SIG-M5 treated with dmso at 0.1 percent for 504 hours (cell line): ENCODE measurements at regions not wholly inside any gene's neighbourhood (a gene's known extent, or its start where the extent isn't known, plus 50 kb on each side); places are given as distances from the start of the nearest gene placed in this dataset.

Experiments used
- DNase-seq: peaks from one replicate; lab custom pipeline; 2025; ENCODE audit not compliant: unreplicated experiment; lab: John Stamatoyannopoulos, UW

GRCh38 chr15:49750553-49750952 is 129.7 kb downstream of the DTWD1 start:
- no peak for DNase-seq

- no peak for DNase-seq
These were observed 130.3 kb downstream of the DTWD1 start for GRCh38 chr15:49751191-49751590.

GRCh38 chr15:49751751-49752150 is 130.9 kb downstream of the DTWD1 start:
- DNase-seq = no peak

GRCh38 chr15:49752517-49752916 is 131.7 kb downstream of the DTWD1 start:
- DNase-seq = no peak

GRCh38 chr15:49758456-49758855 is 137.6 kb downstream of the DTWD1 start:
- DNase-seq = no peak

GRCh38 chr15:49758856-49759255 is 138.0 kb downstream of the DTWD1 start:
- DNase-seq = no peak

- no peak for DNase-seq
These were observed 139.9 kb downstream of the DTWD1 start for GRCh38 chr15:49760749-49761148.

GRCh38 chr15:49769225-49769624 is 148.4 kb downstream of the DTWD1 start:
- DNase-seq = no peak

- DNase-seq = no peak
These were observed 168.6 kb downstream of the DTWD1 start for GRCh38 chr15:49789436-49789835.

GRCh38 chr15:49793943-49794342 is 173.1 kb downstream of the DTWD1 start:
- no peak for DNase-seq

- DNase-seq = no peak
These were observed 180.9 kb downstream of the DTWD1 start for GRCh38 chr15:49801796-49802195.
